Upper lobe of left lung (tissue), 6 donors: ENCODE measurements at regions not wholly inside any gene's neighbourhood (a gene's known extent, or its start where the extent isn't known, plus 50 kb on each side); places are given as distances from the start of the nearest gene placed in this dataset.
"Not testable (repeated sequence)": the region's sequence is repeated elsewhere in the genome, so short reads cannot be mapped to it uniquely, and the experiment has no call there.

Experiments used
- ATAC-seq, 2 donors: fragments of 200-7000 bp; cut with Tn5 transposase; one replicate each; pipeline ENCODE4 v1.9.1; 2022; ENCODE audit warnings: mild to moderate bottlenecking in 2 of 2, moderate library complexity in 2 of 2; ENCODE audit not compliant: low FRiP score in 2 of 2
- DNase-seq, 2 donors: peaks; one replicate each; pipeline ENCODE4 v3.0.0-alpha.2; 2019 to 2020
- H3K27ac ChIP-seq, 4 donors: fragments of 200-600 bp; sonication (generic); one replicate each; pipeline ENCODE4 v1.5.1; 2016 to 2019
- H3K27me3 ChIP-seq, 4 donors: fragments of 200-600 bp; sonication (generic); one replicate each; pipeline ENCODE4 v1.5.1; 2017 to 2019
- H3K36me3 ChIP-seq, 4 donors: fragments of 200-600 bp; sonication (generic); one replicate each; pipeline ENCODE4 v1.5.1; 2016 to 2019
- H3K4me1 ChIP-seq, 4 donors: fragments of 200-600 bp; sonication (generic); one replicate each; pipeline ENCODE4 v1.5.1; 2018 to 2019
- H3K4me3 ChIP-seq, 4 donors: fragments of 200-600 bp; sonication (generic); one replicate each; pipeline ENCODE4 v1.5.1; 2017 to 2019; ENCODE audit warnings: mild to moderate bottlenecking in 2 of 4, moderate library complexity in 1 of 4
- H3K9me3 ChIP-seq, 4 donors: fragments of 200-600 bp; sonication (generic); one replicate each; pipeline ENCODE4 v1.5.1; 2018 to 2019
- CTCF ChIP-seq, 6 experiments: fragments of 450-650 bp in 4 of 6; fragments of 200-600 bp in 2 of 6; sonication (generic) in 2 of 6; IDR thresholded peaks; one replicate each; pipeline ENCODE4 v1.5.1; 2016 to 2019; ENCODE audit warnings: antibody characterized with exemption in 6 of 6
- EP300 ChIP-seq, 4 donors: sonication (generic); formaldehyde crosslinking; IDR thresholded peaks; one replicate each; pipeline ENCODE4 v1.5.1; 2017; ENCODE audit warnings: antibody characterized with exemption in 4 of 4, control low read depth in 2 of 4
- POLR2A ChIP-seq, 4 donors: fragments of 450-650 bp; IDR thresholded peaks; one replicate each; pipeline ENCODE4 v1.5.1; 2016 to 2017; ENCODE audit warnings: antibody characterized with exemption in 4 of 4, mild to moderate bottlenecking in 2 of 4
- POLR2AphosphoS5 ChIP-seq, 2 donors: sonication (generic); formaldehyde crosslinking; IDR thresholded peaks; one replicate each; pipeline ENCODE4 v1.5.1; 2017; ENCODE audit warnings: antibody characterized with exemption in 2 of 2
- WGBS, 2 donors: methylation state at CpG; one replicate each; pipeline ENCODE4 v1.1.5; 2017 to 2018; 5-methylcytosine and 5-hydroxymethylcytosine counted together
- donor health status: DM: no; HTN: no; CAD: no; lungs with moderate emphysema.
- donor health status: DM: no; HTN: yes; CAD: no; lungs with severe emphysema.

- no peak for TF ChIP-seq POLR2AphosphoS5 (IDR thresholded peaks at IDR 0.05)
- no peak for TF ChIP-seq EP300 (IDR thresholded peaks at IDR 0.05)
- no peak for TF ChIP-seq POLR2A (IDR thresholded peaks at IDR 0.05)
- no peak for TF ChIP-seq CTCF (IDR thresholded peaks at IDR 0.05)
- Histone ChIP-seq H3K36me3 (no peaks in the 10 kb centered on the region), H3K4me3 (no peak overlapping the region), H3K27ac (no peak overlapping the region), H3K27me3 (no peaks in the 10 kb centered on the region), H3K4me1 (no peaks in the 10 kb centered on the region), H3K9me3 (peaks cover 0 to 15% (median 3%) of the 10 kb centered on the region in 4 donors)
- 90 to 93% methylated on average over 3 of the region's 3 CpGs for WGBS, 2 donors
- DNase-seq (no peak), ATAC-seq (peak in 1 of 2 donors; percentile 51)
These were observed 671.9 kb downstream of the UQCRFS1 start for GRCh38 chr19:28541029-28541428.

DNA sequence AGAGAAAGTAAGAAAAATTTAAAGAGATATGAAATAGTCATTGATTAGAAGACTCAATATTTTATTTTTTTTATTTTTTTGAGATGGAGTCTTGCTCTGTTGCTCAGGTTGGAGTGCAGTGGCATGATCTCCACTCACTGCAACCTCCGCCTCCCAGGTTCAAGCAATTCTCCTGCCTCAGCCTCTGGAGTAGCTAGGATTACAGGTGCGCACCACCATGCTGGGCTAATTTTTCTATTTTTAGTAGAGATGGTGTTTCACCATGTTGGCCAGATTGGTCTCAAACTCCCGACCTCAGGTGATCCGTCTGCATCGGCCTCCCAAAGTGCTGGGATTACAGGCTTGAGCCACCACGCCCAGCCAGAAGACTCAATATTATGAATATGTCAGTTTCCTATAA lies 672.6 kb downstream of the UQCRFS1 start:
- not testable (repeated sequence) for H3K4me1 ChIP-seq, H3K27ac ChIP-seq, H3K4me3 ChIP-seq, DNase-seq, ATAC-seq, H3K36me3 ChIP-seq, H3K27me3 ChIP-seq
- 83 to 95% methylated on average over 6 of the region's 6 CpGs for WGBS, 2 donors
- peaks cover 0 to 15% (median 3%) of the 10 kb centered on the region in 4 donors for H3K9me3 ChIP-seq

DNA sequence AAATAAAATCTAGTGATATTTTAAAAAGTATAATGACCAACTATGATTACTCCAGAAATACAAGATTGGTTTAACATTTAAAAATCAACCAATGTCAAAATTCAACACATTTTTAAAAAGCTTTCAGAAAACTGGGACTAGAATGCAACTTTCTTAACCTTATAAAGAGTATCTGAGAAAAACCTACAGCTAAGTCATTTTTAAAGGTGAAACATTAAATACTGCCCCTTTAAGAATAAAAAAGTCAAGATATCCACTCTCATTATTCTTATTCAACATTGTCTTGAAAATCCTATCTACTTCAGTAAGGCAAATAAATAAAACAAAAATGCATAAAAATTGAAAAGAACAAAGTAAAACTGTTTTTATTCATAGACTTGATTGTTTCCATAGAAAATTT lies 673.2 kb downstream of the UQCRFS1 start:
- Histone ChIP-seq H3K4me1 (no peaks in the 10 kb centered on the region), H3K27ac (no peak overlapping the region), H3K36me3 (no peaks in the 10 kb centered on the region), H3K27me3 (no peaks in the 10 kb centered on the region), H3K9me3 (peaks cover 0 to 15% (median 3%) of the 10 kb centered on the region in 4 donors), H3K4me3 (no peak overlapping the region)
- ATAC-seq (no peak), DNase-seq (no peak)
- TF ChIP-seq POLR2A (IDR thresholded peaks at IDR 0.05) (no peak), POLR2AphosphoS5 (IDR thresholded peaks at IDR 0.05) (no peak), EP300 (IDR thresholded peaks at IDR 0.05) (no peak), CTCF (IDR thresholded peaks at IDR 0.05) (no peak)

GRCh38 chr19:28538579-28538978 lies 674.4 kb downstream of the UQCRFS1 start:
- not testable (repeated sequence) for H3K27ac ChIP-seq, H3K36me3 ChIP-seq, H3K4me1 ChIP-seq, H3K4me3 ChIP-seq, H3K27me3 ChIP-seq, DNase-seq, ATAC-seq
- H3K9me3 ChIP-seq = peaks cover 0 to 15% (median 3%) of the 10 kb centered on the region in 4 donors
- no CpG with 5 or more reads among the region's 2 CpGs for whole genome bisulfite sequencing, 2 donors

- Histone ChIP-seq H3K4me3 (no peak overlapping the region), H3K4me1 (no peaks in the 10 kb centered on the region), H3K36me3 (no peaks in the 10 kb centered on the region), H3K27ac (no peak overlapping the region), H3K9me3 (peaks cover 0 to 15% (median 3%) of the 10 kb centered on the region in 4 donors), H3K27me3 (no peaks in the 10 kb centered on the region)
- WGBS, 2 donors = 90 to 96% methylated on average over 2 of the region's 2 CpGs
- no peak for ATAC-seq
- TF ChIP-seq POLR2A (IDR thresholded peaks at IDR 0.05) = no peak
- DNase-seq = no peak
These were observed 675.1 kb downstream of the UQCRFS1 start for GRCh38 chr19:28537896-28538295.

GRCh38 chr19:28537079-28537478 lies 675.9 kb downstream of the UQCRFS1 start:
- DNase-seq (no peak), ATAC-seq (no peak)
- H3K4me3 ChIP-seq = no peak overlapping the region
- H3K27ac ChIP-seq = no peak overlapping the region
- no peaks in the 10 kb centered on the region for H3K36me3 ChIP-seq
- peaks cover 0 to 15% (median 3%) of the 10 kb centered on the region in 4 donors for H3K9me3 ChIP-seq
- 86 to 88% methylated on average over 2 of the region's 2 CpGs for WGBS, 2 donors
- H3K4me1 ChIP-seq = no peaks in the 10 kb centered on the region
- no peaks in the 10 kb centered on the region for H3K27me3 ChIP-seq
- TF ChIP-seq POLR2AphosphoS5 (IDR thresholded peaks at IDR 0.05) (no peak), CTCF (IDR thresholded peaks at IDR 0.05) (no peak), EP300 (IDR thresholded peaks at IDR 0.05) (no peak), POLR2A (IDR thresholded peaks at IDR 0.05) (no peak)
